Psoas muscle (tissue), 7 donors: ENCODE measurements at regions not wholly inside any gene's neighbourhood (a gene's known extent, or its start where the extent isn't known, plus 50 kb on each side); places are given as distances from the start of the nearest gene placed in this dataset.

Source experiments
- ATAC-seq, 4 donors: fragments of 200-7000 bp; cut with Tn5 transposase; one replicate each; pipeline ENCODE4 v1.9.1; 2020; ENCODE audit warnings: moderate library complexity in 3 of 4, mild to moderate bottlenecking in 2 of 4
- DNase-seq, 2 donors: peaks; one replicate each; pipeline ENCODE4 v3.0.0-alpha.2; 2020
- H3K27ac ChIP-seq: fragments of 200-600 bp; one replicate; pipeline ENCODE4 v1.8.0; 2022
- H3K27me3 ChIP-seq, 3 donors: fragments of 200-600 bp in 1 of 3; one replicate each; pipeline versions ENCODE4 v1.6.1 to v1.8.0; 2013 to 2022; ENCODE audit warnings: low read length in 2 of 3, mild to moderate bottlenecking in 2 of 3, moderate library complexity in 1 of 3; ENCODE audit not compliant: insufficient read depth in 3 of 3
- H3K36me3 ChIP-seq, 2 donors: fragments of 200-600 bp in 1 of 2; one replicate each; pipeline versions ENCODE4 v1.6.1 to v1.8.0; 2013 to 2022; ENCODE audit warnings: low read depth in 1 of 2, mild to moderate bottlenecking in 1 of 2, moderate library complexity in 1 of 2; ENCODE audit not compliant: insufficient read depth in 1 of 2
- H3K4me1 ChIP-seq: fragments of 200-600 bp; one replicate; pipeline ENCODE4 v1.8.0; 2022
- H3K4me3 ChIP-seq: fragments of 200-600 bp; one replicate; pipeline ENCODE4 v1.8.0; 2022; ENCODE audit warnings: mild to moderate bottlenecking
- H3K9me3 ChIP-seq: fragments of 200-600 bp; one replicate; pipeline ENCODE4 v1.8.0; 2022
- CTCF ChIP-seq: fragments of 200-600 bp; IDR thresholded peaks from one replicate; pipeline ENCODE4 v1.8.0; 2022; ENCODE audit warnings: antibody characterized with exemption
- WGBS, 3 donors: extraction: QIAGEN DNeasy Blood & Tissue Kit; methylation state at CpG; one replicate each; pipeline versions ENCODE4 v1.1.6 to v1.1.7; 2013; 5-methylcytosine and 5-hydroxymethylcytosine counted together
- intact Hi-C, 2 donors: fragments of 100-400 bp; cut with DNase I; formaldehyde crosslinking; loops; one replicate each; pipeline versions ENCODE4 v1.11.0 to v1.14.2; 2022
- donor health status: healthy with polysubstance abuse.
- donor health status: DM: no; HTN: no; CAD: no; lungs with moderate emphysema.
- donor health status: Bipolar disorder and iron deficiency.
- donor health status: healthy.
- donor health status: DM: yes; HTN: yes; CAD: no.
- donor health status: DM: no; HTN: no; CAD: no.
- donor health status: DM: yes; HTN: yes; CAD: no.

- Histone ChIP-seq H3K9me3 (no peaks in the 10 kb centered on the region), H3K36me3 (no peaks in the 10 kb centered on the region), H3K4me1 (no peaks in the 10 kb centered on the region), H3K4me3 (no peak overlapping the region), H3K27ac (no peak overlapping the region), H3K27me3 (peaks cover 0 to 3% (median 0%) of the 10 kb centered on the region in 3 donors)
- ATAC-seq (no peak), DNase-seq (no peak)
- TF ChIP-seq CTCF: no peak
- intact Hi-C loops: no loop called here
Measured at GRCh38 chr21:37967036-37967435, 50.8 kb upstream of the KCNJ6 start.

- 82 to 91% (median 82%) methylated on average over 3 of the region's 3 CpGs for WGBS, 3 donors
- no peak overlapping the region for H3K27ac ChIP-seq
- no peaks in the 10 kb centered on the region for H3K4me1 ChIP-seq
- intact Hi-C loops: no loop called here
- H3K36me3 ChIP-seq: no peaks in the 10 kb centered on the region
- H3K9me3 ChIP-seq: no peaks in the 10 kb centered on the region
- H3K4me3 ChIP-seq: no peak overlapping the region
- H3K27me3 ChIP-seq: peaks cover 0 to 3% (median 0%) of the 10 kb centered on the region in 3 donors
- DNase-seq (no peak), ATAC-seq (no peak)
- no peak for TF ChIP-seq CTCF
Measured at GRCh38 chr21:37968744-37969143, 52.5 kb upstream of the KCNJ6 start.

- no peak for TF ChIP-seq CTCF
- Histone ChIP-seq H3K4me3 (no peak overlapping the region), H3K4me1 (no peaks in the 10 kb centered on the region), H3K36me3 (no peaks in the 10 kb centered on the region), H3K27ac (no peak overlapping the region), H3K27me3 (peaks cover 0 to 2% (median 0%) of the 10 kb centered on the region in 3 donors), H3K9me3 (no peaks in the 10 kb centered on the region)
- 12 to 22% (median 19%) methylated on average over 4 of the region's 4 CpGs for WGBS, 3 donors
- DNase-seq (no peak), ATAC-seq (no peak)
- intact Hi-C loops: no loop called here
Measured at GRCh38 chr21:37970548-37970947, 54.3 kb upstream of the KCNJ6 start.

GRCh38 chr21:37971390-37971950 is 55.2 kb upstream of the KCNJ6 start:
- intact Hi-C loops: no loop called here
- Histone ChIP-seq H3K9me3 (no peaks in the 10 kb centered on the region), H3K36me3 (no peaks in the 10 kb centered on the region), H3K27me3 (peaks cover 0 to 2% (median 0%) of the 10 kb centered on the region in 3 donors), H3K27ac (no peak overlapping the region), H3K4me3 (no peak overlapping the region), H3K4me1 (no peaks in the 10 kb centered on the region)
- WGBS, 3 donors: 54 to 62% (median 55%) methylated on average over 6 of the region's 6 CpGs
- DNase-seq: no peak
- no peak for TF ChIP-seq CTCF
- ATAC-seq: no peak

GRCh38 chr21:37974081-37974480 is 57.8 kb upstream of the KCNJ6 start:
- no peak for TF ChIP-seq CTCF
- no peaks in the 10 kb centered on the region for H3K36me3 ChIP-seq
- no peaks in the 10 kb centered on the region for H3K4me1 ChIP-seq
- no peak for DNase-seq
- no peak overlapping the region for H3K27ac ChIP-seq
- ATAC-seq: no peak
- H3K4me3 ChIP-seq: no peak overlapping the region
- peaks cover 0 to 4% (median 0%) of the 10 kb centered on the region in 3 donors for H3K27me3 ChIP-seq
- 85 to 91% (median 89%) methylated on average over 6 of the region's 6 CpGs for WGBS, 3 donors
- no peaks in the 10 kb centered on the region for H3K9me3 ChIP-seq
- intact Hi-C loops: no loop called here
